ENCODE measurements at regions not wholly inside any gene's neighbourhood (a gene's known extent, or its start where the extent isn't known, plus 50 kb on each side); places are given as distances from the start of the nearest gene placed in this dataset.

GRCh38 chr6:128724738-128725137, 158.2 kb upstream of the LAMA2 start:
- Histone ChIP-seq H3K36me3 (replicated peaks; ENCODE audit: insufficient read depth, low read length) (no peaks in the 10 kb centered on the region), H3F3A (ENCODE audit: insufficient read depth, low read length) (no peaks in the 10 kb centered on the region), H3K4me1 (ENCODE audit: low read length) (no peaks in the 10 kb centered on the region), H4K20me1 (ENCODE audit: insufficient read depth, low read length) (no peaks in the 10 kb centered on the region), H3K27ac (ENCODE audit: low read length) (no peak overlapping the region), H3K4me3 (ENCODE audit: low read length) (no peak overlapping the region), H3K4me2 (ENCODE audit: low read depth, low read length) (no peak overlapping the region), H3K27me3 (replicated peaks; ENCODE audit: insufficient read depth, low read length) (no peaks in the 10 kb centered on the region), H2AFZ (ENCODE audit: low read length) (no peak overlapping the region), H3K9me2 (replicated peaks; ENCODE audit: insufficient read depth, low read length) (no peaks in the 10 kb centered on the region), H3K9ac (ENCODE audit: low read length) (no peak overlapping the region), H3K9me3 (replicated peaks; ENCODE audit: insufficient read depth, low read length) (no peaks in the 10 kb centered on the region), H3K79me2 (ENCODE audit: low read length) (no peaks in the 10 kb centered on the region)
- DNase-seq = no peak
- TF ChIP-seq EZH2phosphoT487 (IDR thresholded peaks at IDR 0.05; ENCODE audit: low read length) (no peak), EZH2 (optimal IDR thresholded peaks at IDR 0.05; ENCODE audit: low read depth, low read length) (no peak)
- TF ChIP-seq, protein P1, sequence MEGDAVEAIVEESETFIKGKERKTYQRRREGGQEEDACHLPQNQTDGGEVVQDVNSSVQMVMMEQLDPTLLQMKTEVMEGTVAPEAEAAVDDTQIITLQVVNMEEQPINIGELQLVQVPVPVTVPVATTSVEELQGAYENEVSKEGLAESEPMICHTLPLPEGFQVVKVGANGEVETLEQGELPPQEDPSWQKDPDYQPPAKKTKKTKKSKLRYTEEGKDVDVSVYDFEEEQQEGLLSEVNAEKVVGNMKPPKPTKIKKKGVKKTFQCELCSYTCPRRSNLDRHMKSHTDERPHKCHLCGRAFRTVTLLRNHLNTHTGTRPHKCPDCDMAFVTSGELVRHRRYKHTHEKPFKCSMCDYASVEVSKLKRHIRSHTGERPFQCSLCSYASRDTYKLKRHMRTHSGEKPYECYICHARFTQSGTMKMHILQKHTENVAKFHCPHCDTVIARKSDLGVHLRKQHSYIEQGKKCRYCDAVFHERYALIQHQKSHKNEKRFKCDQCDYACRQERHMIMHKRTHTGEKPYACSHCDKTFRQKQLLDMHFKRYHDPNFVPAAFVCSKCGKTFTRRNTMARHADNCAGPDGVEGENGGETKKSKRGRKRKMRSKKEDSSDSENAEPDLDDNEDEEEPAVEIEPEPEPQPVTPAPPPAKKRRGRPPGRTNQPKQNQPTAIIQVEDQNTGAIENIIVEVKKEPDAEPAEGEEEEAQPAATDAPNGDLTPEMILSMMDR (IDR thresholded peaks at IDR 0.05; ENCODE audit: low read length) = no peak

GRCh38 chr6:128723667-128724066, 159.3 kb upstream of the LAMA2 start:
- DNase-seq = no peak

DNA sequence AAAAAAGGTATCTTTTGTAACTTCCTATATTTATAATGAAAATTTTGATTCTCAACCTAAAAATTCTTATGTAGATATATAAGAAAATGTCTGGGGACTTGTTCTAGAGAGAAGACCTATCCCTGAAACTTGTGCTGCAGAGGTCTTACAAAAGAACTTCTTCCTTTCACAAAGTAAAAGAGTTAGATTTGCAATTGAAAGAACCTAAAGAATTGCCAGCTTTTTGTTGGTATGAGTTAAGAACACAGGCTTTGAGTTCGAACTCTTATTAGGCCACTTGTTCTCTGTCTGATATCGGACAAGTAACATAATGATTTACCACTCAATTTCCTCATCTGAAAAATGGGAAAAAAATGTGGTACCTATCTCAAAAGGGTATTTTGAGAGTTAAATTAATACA, 162.0 kb upstream of the LAMA2 start:
- H3K27ac ChIP-seq (ENCODE audit: low read length) = no peak overlapping the region
- TF ChIP-seq EZH2 (optimal IDR thresholded peaks at IDR 0.05; ENCODE audit: low read depth, low read length) (no peak), EZH2phosphoT487 (IDR thresholded peaks at IDR 0.05; ENCODE audit: low read length) (no peak)
- TF ChIP-seq, protein P1 (IDR thresholded peaks at IDR 0.05; ENCODE audit: low read length) = no peak
- H3K4me1 ChIP-seq (ENCODE audit: low read length) = no peaks in the 10 kb centered on the region
- no peaks in the 10 kb centered on the region for H4K20me1 ChIP-seq (ENCODE audit: insufficient read depth, low read length)
- H3K4me2 ChIP-seq (ENCODE audit: low read depth, low read length) = no peak overlapping the region
- no peaks in the 10 kb centered on the region for H3K9me2 ChIP-seq (replicated peaks; ENCODE audit: insufficient read depth, low read length)
- no peaks in the 10 kb centered on the region for H3K27me3 ChIP-seq (replicated peaks; ENCODE audit: insufficient read depth, low read length)
- no peak overlapping the region for H3K9ac ChIP-seq (ENCODE audit: low read length)
- no peaks in the 10 kb centered on the region for H3K36me3 ChIP-seq (replicated peaks; ENCODE audit: insufficient read depth, low read length)
- H3K4me3 ChIP-seq (ENCODE audit: low read length) = no peak overlapping the region
- no peak overlapping the region for H2AFZ ChIP-seq (ENCODE audit: low read length)
- no peak for DNase-seq
- H3K79me2 ChIP-seq (ENCODE audit: low read length) = no peaks in the 10 kb centered on the region
- H3K9me3 ChIP-seq (replicated peaks; ENCODE audit: insufficient read depth, low read length) = no peaks in the 10 kb centered on the region
- H3F3A ChIP-seq (ENCODE audit: insufficient read depth, low read length) = no peaks in the 10 kb centered on the region

More at GRCh38 chr6:128723667-128724066, 159.3 kb upstream of the LAMA2 start:
- Histone ChIP-seq H3K27ac (ENCODE audit: low read length) (no peak overlapping the region), H3F3A (ENCODE audit: insufficient read depth, low read length) (no peaks in the 10 kb centered on the region), H3K4me1 (ENCODE audit: low read length) (no peaks in the 10 kb centered on the region), H4K20me1 (ENCODE audit: insufficient read depth, low read length) (no peaks in the 10 kb centered on the region), H3K79me2 (ENCODE audit: low read length) (no peaks in the 10 kb centered on the region), H3K9me3 (replicated peaks; ENCODE audit: insufficient read depth, low read length) (no peaks in the 10 kb centered on the region), H3K9ac (ENCODE audit: low read length) (no peak overlapping the region), H3K27me3 (replicated peaks; ENCODE audit: insufficient read depth, low read length) (no peaks in the 10 kb centered on the region), H3K4me3 (ENCODE audit: low read length) (no peak overlapping the region), H3K9me2 (replicated peaks; ENCODE audit: insufficient read depth, low read length) (no peaks in the 10 kb centered on the region), H3K36me3 (replicated peaks; ENCODE audit: insufficient read depth, low read length) (no peaks in the 10 kb centered on the region), H2AFZ (ENCODE audit: low read length) (no peak overlapping the region), H3K4me2 (ENCODE audit: low read depth, low read length) (no peak overlapping the region)
- TF ChIP-seq EZH2 (optimal IDR thresholded peaks at IDR 0.05; ENCODE audit: low read depth, low read length) (no peak), EZH2phosphoT487 (IDR thresholded peaks at IDR 0.05; ENCODE audit: low read length) (no peak)
- TF ChIP-seq, protein P1 (IDR thresholded peaks at IDR 0.05; ENCODE audit: low read length) = no peak

Measured in MM.1S (cell line).